ENCODE measurements at regions not wholly inside any gene's neighbourhood (a gene's known extent, or its start where the extent isn't known, plus 50 kb on each side); places are given as distances from the start of the nearest gene placed in this dataset.

DNA sequence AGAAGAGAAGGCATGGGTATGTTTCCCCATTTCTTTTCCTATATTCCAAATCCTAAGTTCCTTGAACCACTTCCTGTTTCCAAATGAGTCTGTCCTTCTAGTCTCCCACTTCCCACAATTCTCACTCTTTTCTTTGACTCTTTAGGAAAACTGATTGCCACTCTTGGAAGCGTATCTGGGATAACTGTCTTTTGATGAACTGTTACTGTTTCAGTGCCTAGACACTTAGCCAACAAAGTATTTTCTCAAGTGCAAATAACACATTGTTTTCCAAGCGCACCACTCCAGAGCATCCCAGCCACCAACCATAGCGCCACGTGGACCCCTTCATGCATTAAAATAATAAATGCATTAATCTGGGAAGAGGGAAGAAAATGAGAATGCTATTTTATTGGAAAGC, 342.8 kb downstream of the MTX2 start:
- no peak for DNase-seq (ENCODE audit: low spot score)

DNA sequence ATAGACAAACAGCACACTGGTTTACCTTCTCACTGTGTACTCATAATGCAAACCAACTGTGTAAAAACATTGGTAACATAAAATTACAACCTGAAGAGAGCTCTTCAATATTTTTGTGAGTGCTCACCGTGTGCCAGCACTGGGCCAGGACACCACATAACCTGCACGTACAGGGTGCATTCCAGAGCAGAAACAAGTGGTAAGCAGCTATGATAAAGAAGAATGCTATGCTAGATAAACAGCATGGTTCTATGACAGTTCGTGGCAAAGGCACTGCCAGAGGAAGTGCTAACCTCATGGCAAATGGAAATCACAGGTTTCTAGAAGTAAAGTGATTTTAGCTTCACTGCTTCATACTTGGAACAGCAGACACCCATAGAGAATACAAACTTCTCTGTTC, 343.5 kb downstream of the MTX2 start:
- DNase-seq (ENCODE audit: low spot score), result no peak

DNA sequence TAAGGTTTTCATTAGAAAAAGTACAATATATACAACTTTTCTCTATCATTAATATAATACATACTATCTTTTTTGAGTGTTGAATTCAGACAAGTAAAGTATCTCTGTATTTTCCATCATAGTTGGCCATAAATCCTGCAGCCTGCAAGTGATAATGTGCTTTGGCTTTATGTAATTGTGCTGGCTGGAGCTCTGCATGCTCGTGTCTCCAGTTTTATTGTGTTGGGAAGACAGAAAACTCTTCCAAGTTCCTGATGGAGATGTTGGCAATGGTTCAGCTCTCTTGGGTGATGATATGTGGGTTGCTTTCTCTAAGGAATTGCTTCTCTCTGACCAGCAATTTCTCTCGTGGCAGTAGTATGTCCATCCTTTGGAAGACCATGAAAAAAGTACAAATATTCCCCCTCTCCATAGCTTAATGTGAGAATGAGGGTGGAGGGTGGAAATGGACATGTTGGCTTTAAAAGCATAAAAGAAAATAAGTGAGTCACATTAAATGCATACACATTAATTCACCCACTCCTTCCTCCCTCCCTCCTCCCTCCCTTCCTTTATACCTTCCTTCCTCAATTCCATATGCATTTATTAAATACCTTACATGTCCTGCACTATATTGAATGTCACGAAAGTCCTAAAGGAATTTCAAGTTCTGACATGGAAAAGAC, 344.2 kb downstream of the MTX2 start:
- DNase-seq (ENCODE audit: low spot score), result no peak

DNA sequence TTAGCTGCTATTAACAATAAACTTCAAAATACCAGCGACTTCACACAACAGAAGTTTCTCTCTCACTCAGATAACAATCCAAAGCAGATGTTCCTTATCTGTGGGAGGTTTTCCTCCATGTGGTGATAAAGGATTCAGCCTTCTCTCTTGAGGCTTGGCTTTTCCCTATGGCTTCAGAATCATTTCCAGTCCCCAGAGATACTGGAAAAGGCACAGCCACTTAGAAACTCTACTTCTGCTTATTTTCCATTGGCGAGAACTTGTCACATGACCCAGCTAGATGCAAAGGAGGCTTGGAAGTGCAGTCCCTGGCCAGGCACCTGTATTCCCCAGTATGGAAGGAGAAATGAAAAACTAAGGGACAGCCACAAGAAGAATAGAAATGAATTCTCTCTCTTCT, 344.8 kb downstream of the MTX2 start:
- DNase-seq (ENCODE audit: low spot score), result no peak

DNA sequence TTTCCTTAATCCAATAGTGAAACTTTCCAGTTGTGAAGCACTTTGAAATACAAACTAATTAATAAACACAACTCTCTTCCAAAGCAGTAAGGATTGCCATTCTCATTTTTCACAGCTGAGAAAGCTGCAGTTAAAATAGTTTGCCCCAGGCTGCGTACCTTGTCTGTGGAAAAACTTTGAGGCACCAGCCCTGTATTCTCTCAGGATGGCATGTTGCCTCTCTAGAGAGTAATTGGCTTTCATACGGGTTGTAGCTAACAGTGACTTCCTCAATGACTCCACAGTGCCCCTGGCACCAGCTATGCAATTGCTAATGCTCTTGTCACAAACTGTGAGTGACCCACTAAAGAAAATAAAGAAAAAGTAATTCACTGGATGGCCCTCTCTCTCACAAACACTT, 345.7 kb downstream of the MTX2 start:
- no peak for DNase-seq (ENCODE audit: low spot score)

DNA sequence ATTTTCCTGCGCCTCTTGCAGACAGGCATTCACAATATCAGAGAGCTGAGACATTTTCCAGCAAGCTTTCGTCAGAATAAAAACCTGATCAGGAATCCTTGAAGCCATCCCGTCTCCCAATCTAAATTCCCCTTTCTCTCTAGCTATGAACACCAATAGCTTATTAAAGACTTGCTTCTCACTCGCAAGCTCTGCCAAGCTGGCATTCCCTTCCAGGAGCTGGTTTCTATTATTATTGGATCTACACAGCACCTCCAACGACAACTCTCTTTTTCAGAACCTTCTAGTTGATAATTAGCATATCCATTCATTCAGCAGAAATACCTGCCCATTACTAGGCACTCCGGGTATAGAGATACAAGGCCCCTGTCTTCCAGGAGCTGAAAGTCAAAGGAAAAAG, 350.3 kb downstream of the MTX2 start:
- no peak for DNase-seq (ENCODE audit: low spot score)

DNA sequence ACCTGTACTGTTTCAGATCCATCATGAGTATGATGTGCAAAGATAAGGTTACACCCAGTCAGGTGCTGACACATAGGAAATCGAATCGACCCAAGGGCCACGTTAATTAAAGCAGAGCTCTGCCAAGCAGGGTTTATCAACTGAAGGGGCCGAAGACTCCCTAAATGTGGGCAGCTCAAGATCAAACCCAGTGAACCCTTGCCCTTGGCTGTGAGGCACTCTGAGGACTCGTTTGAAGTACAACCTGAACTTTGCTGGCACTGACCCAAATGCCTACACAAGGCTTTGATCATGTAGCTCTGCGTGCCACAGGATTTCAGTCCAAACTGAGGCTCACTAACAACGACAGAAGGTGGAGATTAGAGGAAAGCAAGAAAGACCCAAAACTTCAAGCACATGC, 352.1 kb downstream of the MTX2 start:
- no peak for DNase-seq (ENCODE audit: low spot score)

DNA sequence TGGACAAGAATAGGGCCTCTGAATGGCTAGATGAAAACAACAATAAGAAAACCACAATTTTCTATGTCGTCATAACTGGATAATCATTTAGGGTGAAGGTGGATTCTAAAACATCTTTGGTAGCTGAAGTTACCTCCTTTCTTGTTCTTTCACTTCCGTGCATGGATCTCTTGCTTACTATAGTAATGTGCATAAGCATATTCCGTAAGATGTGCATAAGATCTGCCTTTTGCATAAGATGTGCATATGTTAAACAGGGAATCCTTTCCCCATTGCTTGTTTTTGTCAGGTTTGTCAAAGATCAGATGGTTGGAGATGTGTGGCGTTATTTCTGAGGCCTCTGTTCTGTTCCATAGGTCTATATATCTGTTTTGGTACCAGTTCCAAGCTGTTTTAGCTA, 353.6 kb downstream of the MTX2 start:
- DNase-seq (ENCODE audit: low spot score), result no peak

DNA sequence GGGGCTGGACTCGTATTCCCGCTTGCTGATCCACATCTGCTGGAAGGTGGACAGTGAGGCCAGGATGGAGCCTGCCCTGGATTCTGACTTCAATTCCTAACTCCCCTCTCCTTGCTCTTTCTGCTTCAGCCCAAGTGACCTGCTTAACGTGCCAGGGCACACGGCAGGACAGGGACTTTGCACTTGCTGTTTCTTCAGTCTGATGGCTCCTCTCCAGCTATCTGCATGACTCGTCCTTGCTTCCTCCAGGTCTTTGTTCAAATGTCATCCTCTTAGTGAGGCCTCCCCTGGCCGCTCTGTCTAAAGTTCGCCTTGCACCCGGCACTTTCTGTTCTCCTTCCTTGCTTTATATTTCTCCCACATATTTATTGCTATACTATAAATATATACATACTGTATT, 357.6 kb downstream of the MTX2 start:
- DNase-seq (ENCODE audit: low spot score), result no peak

DNA sequence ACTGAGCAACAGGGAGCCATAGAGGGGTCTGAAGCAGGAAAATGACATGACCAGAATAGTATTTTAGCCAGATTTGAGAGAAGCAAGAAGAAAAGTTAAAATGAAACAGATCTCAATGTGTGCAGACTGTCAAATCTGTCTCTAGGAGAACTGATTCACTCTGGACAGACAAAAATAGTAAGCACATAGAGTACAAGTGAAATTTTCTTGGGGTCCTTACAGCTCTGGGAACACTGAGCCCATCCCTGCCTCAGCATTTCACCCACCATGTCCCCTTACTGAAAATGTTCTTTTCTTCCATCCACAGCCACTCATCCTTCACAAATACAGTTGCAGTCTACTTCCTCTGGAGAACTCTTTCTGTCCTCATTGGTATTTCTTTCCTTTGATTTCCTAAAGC, 359.2 kb downstream of the MTX2 start:
- no peak for DNase-seq (ENCODE audit: low spot score)

DNA sequence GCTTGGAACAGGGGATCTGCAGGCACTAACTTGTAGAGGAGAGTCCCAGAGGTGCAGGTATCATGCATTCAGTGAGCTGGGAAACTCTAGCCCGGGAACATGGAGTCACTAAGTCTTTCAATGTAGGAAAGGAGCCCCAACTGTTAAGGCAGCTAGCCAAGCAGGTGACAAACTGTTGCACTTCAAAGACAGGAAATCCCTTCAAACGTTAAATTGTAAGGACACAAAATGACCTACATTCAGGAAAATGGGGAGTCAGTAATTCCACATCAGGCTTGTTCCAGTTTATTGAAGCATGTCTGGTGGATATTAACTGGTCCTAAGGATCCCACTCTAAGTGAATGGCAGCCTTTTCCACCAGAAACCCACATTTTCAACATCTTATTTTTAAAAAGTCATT, 364.5 kb downstream of the MTX2 start:
- DNase-seq (ENCODE audit: low spot score), result no peak

DNA sequence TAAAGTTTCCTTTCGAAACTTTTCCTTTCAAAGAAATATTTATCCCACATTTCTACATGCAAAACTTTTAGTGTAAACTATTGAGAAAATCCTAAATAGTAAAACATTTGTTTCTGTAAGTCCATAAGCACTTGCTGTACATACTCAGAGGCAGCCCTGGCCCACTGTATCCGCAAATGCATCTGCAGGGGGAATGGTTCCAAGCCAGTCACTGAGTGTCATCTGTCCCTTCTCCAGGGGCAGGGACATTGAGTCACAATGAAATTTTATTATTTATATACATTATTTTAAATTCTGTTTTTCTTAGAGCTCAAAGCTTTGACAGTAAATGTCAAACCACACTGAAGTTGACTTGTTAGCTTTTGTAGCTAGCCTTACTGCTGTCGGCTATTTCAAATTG, 367.2 kb downstream of the MTX2 start:
- DNase-seq (ENCODE audit: low spot score), result no peak

DNA sequence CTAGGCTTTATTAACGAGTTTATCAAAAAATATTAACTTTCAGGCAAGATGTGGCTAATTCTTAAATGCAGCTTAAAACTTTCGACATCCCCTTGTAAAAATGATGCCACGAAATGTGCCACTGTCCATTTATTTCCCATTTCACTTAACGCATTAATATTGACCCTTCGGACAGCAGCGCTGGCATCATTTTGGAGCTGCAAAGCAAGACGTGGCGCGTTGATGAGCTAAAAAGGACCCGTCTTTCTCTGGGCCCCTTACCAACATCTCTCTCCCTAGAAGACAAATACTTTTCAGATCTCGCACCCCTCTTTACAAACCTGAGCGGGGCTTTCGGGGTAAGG, 367.9 kb downstream of the MTX2 start:
- DNase-seq (ENCODE audit: low spot score), result no peak

DNA sequence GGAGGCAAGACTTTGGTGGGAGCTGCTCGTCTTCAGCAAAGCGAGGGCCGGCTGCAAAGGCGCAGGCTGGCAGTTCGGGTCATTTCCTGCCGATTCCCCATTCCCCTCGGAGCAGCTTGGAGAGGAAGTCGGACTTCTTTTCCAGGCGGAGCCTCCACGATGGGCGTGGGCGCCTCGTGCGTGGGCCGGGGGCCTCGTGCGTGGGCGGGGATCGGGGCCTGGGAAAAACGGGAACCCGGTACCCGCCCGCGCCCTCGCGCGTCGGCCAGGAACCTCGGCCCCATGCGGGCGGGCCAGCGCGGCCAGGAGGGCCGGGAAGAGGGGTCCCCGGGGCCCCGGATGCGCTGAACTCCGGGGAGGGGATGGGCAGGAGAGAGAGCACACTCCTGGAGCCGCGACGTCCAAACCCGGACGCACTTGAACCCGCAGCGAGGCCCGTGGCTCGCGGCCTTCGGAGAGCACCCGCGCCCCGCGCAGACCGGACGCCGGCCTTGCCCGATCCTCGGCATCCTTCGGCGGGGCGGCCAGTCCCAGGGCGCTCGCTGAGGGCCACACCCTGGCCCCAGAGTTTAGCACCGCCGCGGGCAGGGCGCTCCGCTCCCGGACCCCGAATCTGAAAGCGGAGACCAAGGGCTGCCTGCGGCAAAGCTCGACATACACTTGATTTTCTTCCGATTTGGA, 368.4 kb downstream of the MTX2 start:
- no peak for DNase-seq (ENCODE audit: low spot score)

DNA sequence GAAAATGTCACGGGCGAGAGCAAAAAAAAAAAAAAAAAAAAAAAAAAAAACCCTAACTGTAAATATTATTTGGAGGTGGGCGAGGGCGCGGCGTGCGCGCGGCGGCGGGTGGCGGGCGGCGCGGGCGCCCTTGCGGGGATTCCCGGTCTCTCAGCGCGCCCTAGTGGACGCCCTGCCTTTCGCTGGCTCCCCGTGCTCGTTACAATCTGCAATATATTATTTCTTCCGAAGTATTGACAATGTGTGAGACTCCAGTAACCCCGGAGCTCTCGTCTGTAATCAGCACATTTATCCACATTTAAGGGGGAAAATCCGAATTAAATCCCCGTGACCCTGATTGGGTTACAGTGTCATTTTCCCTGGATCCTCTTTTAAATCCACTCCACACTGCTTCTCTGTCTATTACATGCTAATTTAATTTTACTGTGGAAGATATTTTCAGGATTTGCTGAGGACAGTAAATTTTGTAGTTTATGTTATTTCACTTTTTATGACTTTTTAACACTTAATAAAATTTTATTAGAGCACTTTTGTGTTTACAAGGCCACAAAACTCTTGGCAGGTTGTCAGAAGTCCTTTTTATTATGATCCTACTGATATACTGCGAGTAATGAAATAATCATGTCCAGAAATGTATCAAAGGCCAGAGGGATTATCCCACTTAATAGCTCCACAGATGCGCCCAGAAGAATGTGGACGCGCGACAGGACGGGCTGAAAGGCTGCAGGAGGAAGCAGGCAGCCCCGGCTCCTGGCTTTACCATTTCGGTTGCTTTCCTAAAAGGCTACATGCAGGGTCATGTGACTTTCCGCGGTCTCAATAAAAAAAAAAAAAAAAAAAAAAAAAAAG, 369.1 kb downstream of the MTX2 start:
- peak; percentile 15 for DNase-seq (ENCODE audit: low spot score)

DNA sequence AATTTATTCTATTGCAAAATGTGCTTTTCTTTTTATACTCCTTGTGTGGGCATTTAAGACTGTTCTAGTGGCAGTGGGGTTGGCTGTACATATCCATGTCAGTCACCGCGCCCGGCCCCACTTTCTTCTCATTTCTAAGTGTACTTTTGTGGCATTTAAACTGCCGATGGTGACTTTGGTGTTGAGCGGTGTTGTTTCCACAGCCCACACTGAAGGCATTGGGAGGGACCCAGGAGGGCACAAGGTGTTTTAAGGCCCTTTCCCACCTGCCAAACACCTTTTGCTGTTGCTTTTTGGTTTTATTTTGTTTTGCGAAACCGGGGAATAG, 369.7 kb downstream of the MTX2 start:
- DNase-seq (ENCODE audit: low spot score), result no peak

DNA sequence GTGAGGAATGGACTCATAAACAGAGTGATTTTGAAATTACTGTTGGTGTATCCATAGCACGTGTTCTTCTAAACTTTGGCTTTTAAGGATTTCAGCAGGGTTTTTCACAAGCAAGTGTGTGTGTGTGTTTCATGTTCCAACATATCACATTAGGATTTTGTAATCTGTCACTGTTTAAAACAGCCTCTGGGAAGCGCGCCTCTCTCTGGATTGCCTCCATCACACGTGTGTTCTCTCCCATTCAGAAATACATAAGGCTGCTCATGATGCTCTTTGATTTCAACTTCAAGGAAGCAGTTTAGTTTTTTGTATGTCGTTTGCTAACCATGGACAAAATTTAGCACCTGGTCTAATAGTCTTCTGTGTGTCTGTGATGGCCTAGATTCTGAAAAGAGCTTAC, 370.4 kb downstream of the MTX2 start:
- DNase-seq (ENCODE audit: low spot score), result no peak

DNA sequence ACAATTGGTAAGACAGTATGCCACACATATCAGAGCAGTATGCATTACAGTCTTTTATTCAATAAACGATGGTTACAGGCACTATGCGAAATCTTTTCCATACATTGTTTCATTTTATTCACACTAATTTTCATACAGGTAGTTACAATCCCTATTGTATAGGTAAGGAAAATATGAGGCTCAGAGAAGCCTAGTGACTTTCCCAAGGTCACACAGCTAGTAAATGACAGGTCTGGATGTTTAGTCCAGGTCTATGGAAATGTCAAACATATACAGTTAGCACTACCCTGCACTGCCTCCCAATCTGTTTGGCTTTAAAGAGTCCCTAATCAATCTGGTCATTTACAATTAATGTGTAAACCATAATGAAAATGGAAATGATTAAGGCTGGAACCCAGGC, 372.2 kb downstream of the MTX2 start:
- DNase-seq (ENCODE audit: low spot score), result no peak

DNA sequence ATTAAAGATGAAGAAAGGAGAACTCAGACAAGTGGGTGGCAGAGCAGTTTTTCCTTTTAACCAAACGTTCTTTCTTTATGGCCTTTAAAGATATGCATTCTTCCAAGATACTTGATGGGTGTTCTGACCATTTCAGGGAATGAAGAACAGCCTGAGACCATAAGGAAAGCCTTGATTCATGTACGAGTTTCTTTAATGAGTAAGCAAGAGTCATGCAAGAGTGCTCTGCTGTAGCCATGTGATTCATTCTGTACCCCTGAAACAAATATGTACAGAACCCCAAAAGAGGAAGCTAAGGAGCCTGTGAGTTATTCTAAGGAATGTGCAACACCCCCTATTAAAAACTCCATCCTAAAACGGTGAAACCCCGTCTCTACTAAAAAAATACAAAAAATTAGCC, 372.8 kb downstream of the MTX2 start:
- DNase-seq (ENCODE audit: low spot score), result no peak

DNA sequence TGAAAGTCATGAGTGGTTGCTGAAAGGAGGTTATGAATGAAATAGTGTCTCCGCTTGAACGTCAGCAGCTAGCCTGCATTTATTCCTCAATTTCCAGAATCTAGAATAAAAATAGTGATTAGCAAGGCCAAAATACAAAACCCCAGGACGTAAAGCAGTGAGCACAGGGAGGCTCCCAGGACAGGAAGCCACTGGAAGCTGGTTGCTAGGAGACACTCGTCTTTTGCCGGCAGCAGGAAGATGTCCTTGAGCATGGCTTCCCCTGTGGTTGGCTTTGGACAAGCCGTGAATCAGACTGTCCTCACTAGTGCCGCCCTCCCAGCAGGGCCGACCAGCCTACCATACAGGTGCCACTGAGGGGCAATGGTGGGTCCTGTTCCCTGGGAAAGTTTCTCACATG, 374.4 kb downstream of the MTX2 start:
- no peak for DNase-seq (ENCODE audit: low spot score)

DNA sequence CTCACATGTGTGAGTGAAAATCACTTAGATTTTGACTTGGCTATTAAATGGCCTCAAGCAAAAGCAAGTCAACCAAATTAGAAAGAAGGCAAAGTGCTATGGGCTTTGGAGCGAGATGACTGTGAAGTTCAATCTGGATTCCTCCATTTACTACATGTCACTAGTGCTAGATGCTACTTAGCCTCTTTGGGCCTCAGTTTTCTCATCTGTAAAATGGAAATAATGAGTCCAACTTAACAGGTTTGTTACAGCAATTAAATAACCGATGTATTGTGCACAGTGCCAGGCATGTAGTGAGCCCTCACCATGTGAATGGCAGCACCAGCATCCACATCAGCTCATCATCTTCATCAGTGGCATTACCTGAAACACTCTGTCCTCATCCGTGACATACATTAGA, 376.3 kb downstream of the MTX2 start:
- DNase-seq (ENCODE audit: low spot score), result no peak

DNA sequence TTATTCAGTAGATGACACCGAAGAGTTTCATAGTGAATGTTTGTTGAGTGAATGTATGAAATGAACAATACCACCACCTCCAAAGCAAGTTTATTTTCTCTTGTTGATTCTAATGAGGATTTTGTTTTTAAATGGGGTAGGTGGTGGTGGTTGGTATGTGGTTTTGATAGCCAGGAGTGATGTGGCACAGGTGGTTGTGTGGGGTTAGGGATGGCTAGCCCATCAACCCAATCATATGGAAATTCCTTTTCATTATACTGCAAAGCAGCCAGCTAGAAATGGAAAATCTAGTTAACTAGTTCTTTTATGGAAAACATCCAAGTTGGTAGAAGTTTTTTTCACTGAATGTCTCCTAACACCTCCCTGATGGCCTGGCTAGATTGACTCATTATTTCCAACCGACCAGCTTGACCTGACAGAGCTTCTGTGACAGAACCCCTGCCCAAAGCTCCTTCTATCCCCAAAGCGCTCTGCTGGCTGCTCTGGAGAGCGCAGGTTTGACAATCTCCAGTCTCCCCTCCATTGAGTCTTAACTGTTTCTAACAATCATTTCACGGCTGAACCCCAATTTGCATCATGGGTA, 376.9 kb downstream of the MTX2 start:
- no peak for DNase-seq (ENCODE audit: low spot score)
